ENCODE measurements at regions not wholly inside any gene's neighbourhood (a gene's known extent, or its start where the extent isn't known, plus 50 kb on each side); places are given as distances from the start of the nearest gene placed in this dataset.

- DNase-seq, result no peak
- H3K9ac ChIP-seq (ENCODE audit: low read depth, low read length), result no peak overlapping the region
- ATAC-seq (ENCODE audit: insufficient read depth, low read depth), result no peak
- no peaks in the 10 kb centered on the region for H3K36me3 ChIP-seq (ENCODE audit: insufficient read depth, low read length)
- no peak overlapping the region for H3K4me3 ChIP-seq (ENCODE audit: low read depth in 1 of 2, low read length in 2 of 2)
- H3K27me3 ChIP-seq (ENCODE audit: insufficient read depth, low read length, poor library complexity), result no peaks in the 10 kb centered on the region
- no peaks in the 10 kb centered on the region for H4K20me1 ChIP-seq (ENCODE audit: insufficient read depth, low read length)
- H3K79me2 ChIP-seq (ENCODE audit: insufficient read depth, low read length), result no peaks in the 10 kb centered on the region
- H3K4me2 ChIP-seq (ENCODE audit: insufficient read depth, low read length), result no peak overlapping the region
- H3K4me1 ChIP-seq (ENCODE audit: insufficient read depth, low read length), result peaks cover 21% of the 10 kb centered on the region
- no peaks in the 10 kb centered on the region for H3K9me3 ChIP-seq (ENCODE audit: insufficient read depth, low read length, severe bottlenecking)
- H3K27ac ChIP-seq (ENCODE audit: low read length), result no peak overlapping the region
- TF ChIP-seq EZH2 (IDR thresholded peaks at IDR 0.05; ENCODE audit: borderline replicate concordance, low read depth, low read length, severe bottlenecking), result no peak
- TF ChIP-seq CTCF (IDR thresholded peaks at IDR 0.05; ENCODE audit: borderline replicate concordance, extremely low read depth, low read length, poor library complexity, severe bottlenecking), result no peak
- no peak overlapping the region for H2AFZ ChIP-seq (ENCODE audit: low read depth, low read length)
These were observed 132.5 kb downstream of the ZNF326 start for GRCh38 chr1:90127288-90127953.

GRCh38 chr1:90126834-90127233 is 131.9 kb downstream of the ZNF326 start:
- no peak for DNase-seq
- no peak overlapping the region for H2AFZ ChIP-seq (ENCODE audit: low read depth, low read length)
- no peak for TF ChIP-seq CTCF (IDR thresholded peaks at IDR 0.05; ENCODE audit: borderline replicate concordance, extremely low read depth, low read length, poor library complexity, severe bottlenecking)
- no peak for TF ChIP-seq EZH2 (IDR thresholded peaks at IDR 0.05; ENCODE audit: borderline replicate concordance, low read depth, low read length, severe bottlenecking)
- H3K9me3 ChIP-seq (ENCODE audit: insufficient read depth, low read length, severe bottlenecking), result no peaks in the 10 kb centered on the region
- no peaks in the 10 kb centered on the region for H3K36me3 ChIP-seq (ENCODE audit: insufficient read depth, low read length)
- no peak overlapping the region for H3K9ac ChIP-seq (ENCODE audit: low read depth, low read length)
- H3K27me3 ChIP-seq (ENCODE audit: insufficient read depth, low read length, poor library complexity), result no peaks in the 10 kb centered on the region
- no peak overlapping the region for H3K4me3 ChIP-seq (ENCODE audit: low read depth in 1 of 2, low read length in 2 of 2)
- H3K27ac ChIP-seq (ENCODE audit: low read length), result no peak overlapping the region
- no peak overlapping the region for H3K4me2 ChIP-seq (ENCODE audit: insufficient read depth, low read length)
- no peaks in the 10 kb centered on the region for H3K79me2 ChIP-seq (ENCODE audit: insufficient read depth, low read length)
- no peak for ATAC-seq (ENCODE audit: insufficient read depth, low read depth)
- H3K4me1 ChIP-seq (ENCODE audit: insufficient read depth, low read length), result peaks cover 17% of the 10 kb centered on the region
- H4K20me1 ChIP-seq (ENCODE audit: insufficient read depth, low read length), result no peaks in the 10 kb centered on the region

GRCh38 chr1:90122654-90123340 is 127.9 kb downstream of the ZNF326 start:
- ATAC-seq (ENCODE audit: insufficient read depth, low read depth) (peak; percentile 45; the same call in 2 of the 3 replicates), DNase-seq (peak; percentile 38)
- H3K4me2 ChIP-seq (ENCODE audit: insufficient read depth, low read length), result no peak overlapping the region
- H3K79me2 ChIP-seq (ENCODE audit: insufficient read depth, low read length), result no peaks in the 10 kb centered on the region
- TF ChIP-seq CTCF (IDR thresholded peaks at IDR 0.05; ENCODE audit: borderline replicate concordance, extremely low read depth, low read length, poor library complexity, severe bottlenecking), result no peak
- no peak for TF ChIP-seq EZH2 (IDR thresholded peaks at IDR 0.05; ENCODE audit: borderline replicate concordance, low read depth, low read length, severe bottlenecking)
- H2AFZ ChIP-seq (ENCODE audit: low read depth, low read length), result no peak overlapping the region
- no peaks in the 10 kb centered on the region for H3K9me3 ChIP-seq (ENCODE audit: insufficient read depth, low read length, severe bottlenecking)
- H3K27ac ChIP-seq (ENCODE audit: low read length), result no peak overlapping the region
- H3K4me3 ChIP-seq (ENCODE audit: low read depth in 1 of 2, low read length in 2 of 2), result no peak overlapping the region
- H3K4me1 ChIP-seq (ENCODE audit: insufficient read depth, low read length), result peaks cover 13% of the 10 kb centered on the region
- H4K20me1 ChIP-seq (ENCODE audit: insufficient read depth, low read length), result no peaks in the 10 kb centered on the region
- H3K36me3 ChIP-seq (ENCODE audit: insufficient read depth, low read length), result no peaks in the 10 kb centered on the region
- no peaks in the 10 kb centered on the region for H3K27me3 ChIP-seq (ENCODE audit: insufficient read depth, low read length, poor library complexity)
- H3K9ac ChIP-seq (ENCODE audit: low read depth, low read length), result no peak overlapping the region

All from DND-41 (cell line).